ENCODE measurements at regions not wholly inside any gene's neighbourhood (a gene's known extent, or its start where the extent isn't known, plus 50 kb on each side); places are given as distances from the start of the nearest gene placed in this dataset.

GRCh38 chr6:6376845-6377244, 56.4 kb upstream of the F13A1 start:
- H3K27me3 ChIP-seq = no peaks in the 10 kb centered on the region
- H3K9me3 ChIP-seq = no peaks in the 10 kb centered on the region
- peaks cover 3 to 11% of the 10 kb centered on the region in 2 experiments for H3K4me1 ChIP-seq (ENCODE audit: control insufficient read depth in 1 of 2, insufficient read depth in 1 of 2, low read depth in 1 of 2, low read length in 1 of 2)
- no peak overlapping the region for H3K4me3 ChIP-seq (ENCODE audit: low read depth in 1 of 2, low read length in 1 of 2)
- no peak overlapping the region for H3K27ac ChIP-seq
- H3K36me3 ChIP-seq = no peaks in the 10 kb centered on the region
- no peak for TF ChIP-seq CTCF (IDR thresholded peaks at IDR 0.05)

- no peaks in the 10 kb centered on the region for H3K27me3 ChIP-seq
- no peak for TF ChIP-seq CTCF (IDR thresholded peaks at IDR 0.05)
- H3K36me3 ChIP-seq = no peaks in the 10 kb centered on the region
- H3K4me3 ChIP-seq (ENCODE audit: low read depth in 1 of 2, low read length in 1 of 2) = no peak overlapping the region
- no peaks in the 10 kb centered on the region for H3K9me3 ChIP-seq
- H3K27ac ChIP-seq = no peak overlapping the region
- peaks cover 3 to 11% of the 10 kb centered on the region in 2 experiments for H3K4me1 ChIP-seq (ENCODE audit: control insufficient read depth in 1 of 2, insufficient read depth in 1 of 2, low read depth in 1 of 2, low read length in 1 of 2)
Measured at GRCh38 chr6:6377621-6378020, 57.2 kb upstream of the F13A1 start.

- Histone ChIP-seq H3K27me3 (no peaks in the 10 kb centered on the region), H3K4me3 (ENCODE audit: low read depth in 1 of 2, low read length in 1 of 2) (no peak overlapping the region), H3K4me1 (ENCODE audit: control insufficient read depth in 1 of 2, insufficient read depth in 1 of 2, low read depth in 1 of 2, low read length in 1 of 2) (peaks cover 10 to 17% of the 10 kb centered on the region in 2 experiments), H3K27ac (no peak overlapping the region), H3K36me3 (no peaks in the 10 kb centered on the region), H3K9me3 (no peaks in the 10 kb centered on the region)
- no peak for TF ChIP-seq CTCF (IDR thresholded peaks at IDR 0.05)
Measured at GRCh38 chr6:6379573-6379972, 59.1 kb upstream of the F13A1 start.

- Histone ChIP-seq H3K27ac (peak overlapping the region; percentile 7), H3K4me3 (ENCODE audit: low read depth in 1 of 2, low read length in 1 of 2) (no peak overlapping the region), H3K27me3 (no peaks in the 10 kb centered on the region), H3K9me3 (no peaks in the 10 kb centered on the region), H3K4me1 (ENCODE audit: control insufficient read depth in 1 of 2, insufficient read depth in 1 of 2, low read depth in 1 of 2, low read length in 1 of 2) (peaks cover 34 to 40% of the 10 kb centered on the region in 2 experiments), H3K36me3 (no peaks in the 10 kb centered on the region)
- TF ChIP-seq CTCF (IDR thresholded peaks at IDR 0.05) = no peak
Measured at GRCh38 chr6:6384520-6384919, 64.1 kb upstream of the F13A1 start.

GRCh38 chr6:6386010-6386409, 65.5 kb upstream of the F13A1 start:
- H3K36me3 ChIP-seq = no peaks in the 10 kb centered on the region
- no peaks in the 10 kb centered on the region for H3K9me3 ChIP-seq
- no peak for TF ChIP-seq CTCF (IDR thresholded peaks at IDR 0.05)
- H3K4me3 ChIP-seq (ENCODE audit: low read depth in 1 of 2, low read length in 1 of 2) = peak overlapping the region in 1 of 2 experiments; percentile 22
- peaks cover 34 to 40% of the 10 kb centered on the region in 2 experiments for H3K4me1 ChIP-seq (ENCODE audit: control insufficient read depth in 1 of 2, insufficient read depth in 1 of 2, low read depth in 1 of 2, low read length in 1 of 2)
- H3K27ac ChIP-seq = peak overlapping the region; percentile 86
- H3K27me3 ChIP-seq = no peaks in the 10 kb centered on the region

Measured in neutrophil (primary cell).